Effector memory CD8-positive, alpha-beta T cell (primary cell): ENCODE measurements at regions not wholly inside any gene's neighbourhood (a gene's known extent, or its start where the extent isn't known, plus 50 kb on each side); places are given as distances from the start of the nearest gene placed in this dataset.

Experiments used
- ATAC-seq: fragments of 150-1000 bp; cut with Tn5 transposase; replicated peaks from 2 replicates; pipeline ENCODE4 v1.10.0; 2021; ENCODE audit warnings: mild to moderate bottlenecking, moderate library complexity
- DNase-seq, 3 experiments: peaks; one replicate each; pipeline ENCODE4 v3.0.0; 2021
- H3K27ac Mint-ChIP-seq, 2 donors: one replicate each; pipeline ENCODE4 v1.8.0; 2022; ENCODE audit warnings: mild to moderate bottlenecking in 2 of 2, mixed read lengths in 2 of 2, moderate library complexity in 2 of 2
- H3K27me3 Mint-ChIP-seq, 2 donors: one replicate each; pipeline ENCODE4 v1.8.0; 2022; ENCODE audit warnings: mixed read lengths in 2 of 2
- H3K36me3 Mint-ChIP-seq: one replicate; pipeline ENCODE4 v1.8.0; 2022; ENCODE audit warnings: mild to moderate bottlenecking, moderate library complexity, mixed read lengths; ENCODE audit not compliant: insufficient read depth
- H3K4me1 Mint-ChIP-seq, 2 donors: one replicate each; pipeline ENCODE4 v1.8.0; 2022; ENCODE audit warnings: low read depth in 2 of 2, mixed read lengths in 2 of 2
- H3K4me3 Mint-ChIP-seq, 2 donors: one replicate each; pipeline ENCODE4 v1.8.0; 2022; ENCODE audit warnings: mild to moderate bottlenecking in 2 of 2, mixed read lengths in 2 of 2, moderate library complexity in 2 of 2
- H3K9me3 Mint-ChIP-seq, 2 donors: one replicate each; pipeline ENCODE4 v1.8.0; 2022; ENCODE audit warnings: mixed read lengths in 2 of 2

- peaks cover 11 to 36% of the 10 kb centered on the region in 2 donors for H3K27me3 Mint-ChIP-seq
- H3K27ac Mint-ChIP-seq = no peak overlapping the region
- no peaks in the 10 kb centered on the region for H3K36me3 Mint-ChIP-seq
- H3K4me3 Mint-ChIP-seq = no peak overlapping the region
- no peak for DNase-seq
- H3K9me3 Mint-ChIP-seq = no peaks in the 10 kb centered on the region
- no peaks in the 10 kb centered on the region for H3K4me1 Mint-ChIP-seq
- no peak for ATAC-seq
These were observed 930.4 kb downstream of the TBC1D22A start for GRCh38 chr22:47692811-47693210.

- no peaks in the 10 kb centered on the region for H3K36me3 Mint-ChIP-seq
These were observed 928.9 kb downstream of the TBC1D22A start for GRCh38 chr22:47691152-47691895.

GRCh38 chr22:47690586-47690985 is 928.1 kb downstream of the TBC1D22A start:
- Mint-ChIP-seq H3K36me3 (no peaks in the 10 kb centered on the region), H3K27me3 (peaks cover 19 to 46% of the 10 kb centered on the region in 2 donors), H3K4me3 (no peak overlapping the region), H3K4me1 (no peaks in the 10 kb centered on the region), H3K9me3 (no peaks in the 10 kb centered on the region), H3K27ac (no peak overlapping the region)
- no peak for DNase-seq
- ATAC-seq = no peak

More at GRCh38 chr22:47691152-47691895, 928.9 kb downstream of the TBC1D22A start:
- no peak for ATAC-seq
- H3K4me1 Mint-ChIP-seq = no peaks in the 10 kb centered on the region
- no peak overlapping the region for H3K27ac Mint-ChIP-seq
- H3K4me3 Mint-ChIP-seq = no peak overlapping the region
- no peak for DNase-seq
- H3K27me3 Mint-ChIP-seq = peaks cover 15 to 40% of the 10 kb centered on the region in 2 donors
- no peaks in the 10 kb centered on the region for H3K9me3 Mint-ChIP-seq

GRCh38 chr22:47690166-47690565 is 927.7 kb downstream of the TBC1D22A start:
- ATAC-seq (no peak), DNase-seq (no peak)
- H3K36me3 Mint-ChIP-seq = no peaks in the 10 kb centered on the region
- H3K27me3 Mint-ChIP-seq = peaks cover 21 to 50% of the 10 kb centered on the region in 2 donors
- no peaks in the 10 kb centered on the region for H3K4me1 Mint-ChIP-seq
- no peak overlapping the region for H3K27ac Mint-ChIP-seq
- no peak overlapping the region for H3K4me3 Mint-ChIP-seq
- H3K9me3 Mint-ChIP-seq = no peaks in the 10 kb centered on the region

- Mint-ChIP-seq H3K27ac (no peak overlapping the region), H3K9me3 (peaks cover 3 to 11% of the 10 kb centered on the region in 2 donors), H3K4me1 (no peaks in the 10 kb centered on the region), H3K4me3 (no peak overlapping the region), H3K36me3 (no peaks in the 10 kb centered on the region), H3K27me3 (peaks cover 27 to 62% of the 10 kb centered on the region in 2 donors)
- DNase-seq (no peak), ATAC-seq (no peak)
These were observed 925.3 kb downstream of the TBC1D22A start for GRCh38 chr22:47687776-47688175.

- Mint-ChIP-seq H3K27ac (no peak overlapping the region), H3K9me3 (peaks cover 3 to 11% of the 10 kb centered on the region in 2 donors), H3K36me3 (no peaks in the 10 kb centered on the region), H3K4me3 (no peak overlapping the region), H3K27me3 (peaks cover 27 to 66% of the 10 kb centered on the region in 2 donors), H3K4me1 (no peaks in the 10 kb centered on the region)
- DNase-seq = no peak
- no peak for ATAC-seq
These were observed 924.9 kb downstream of the TBC1D22A start for GRCh38 chr22:47687346-47687655.

GRCh38 chr22:47686594-47687345 is 924.3 kb downstream of the TBC1D22A start:
- H3K4me3 Mint-ChIP-seq = no peak overlapping the region
- no peak for DNase-seq
- no peaks in the 10 kb centered on the region for H3K4me1 Mint-ChIP-seq
- H3K36me3 Mint-ChIP-seq = no peaks in the 10 kb centered on the region
- H3K27ac Mint-ChIP-seq = no peak overlapping the region
- no peak for ATAC-seq
- H3K27me3 Mint-ChIP-seq = peaks cover 27 to 71% of the 10 kb centered on the region in 2 donors
- peaks cover 3 to 11% of the 10 kb centered on the region in 2 donors for H3K9me3 Mint-ChIP-seq

- no peaks in the 10 kb centered on the region for H3K36me3 Mint-ChIP-seq
- H3K4me1 Mint-ChIP-seq = no peaks in the 10 kb centered on the region
- DNase-seq (no peak), ATAC-seq (no peak)
- H3K27ac Mint-ChIP-seq = no peak overlapping the region
- peaks cover 5 to 19% of the 10 kb centered on the region in 2 donors for H3K9me3 Mint-ChIP-seq
- H3K4me3 Mint-ChIP-seq = no peak overlapping the region
- H3K27me3 Mint-ChIP-seq = peaks cover 25 to 77% of the 10 kb centered on the region in 2 donors
These were observed 919.1 kb downstream of the TBC1D22A start for GRCh38 chr22:47681411-47682165.

GRCh38 chr22:47678636-47679287 is 916.3 kb downstream of the TBC1D22A start:
- Mint-ChIP-seq H3K9me3 (peaks cover 3 to 14% of the 10 kb centered on the region in 2 donors), H3K27ac (no peak overlapping the region), H3K36me3 (no peaks in the 10 kb centered on the region), H3K27me3 (peaks cover 10 to 54% of the 10 kb centered on the region in 2 donors), H3K4me1 (peaks cover 0 to 4% of the 10 kb centered on the region in 2 donors), H3K4me3 (no peak overlapping the region)
- no peak for ATAC-seq
- no peak for DNase-seq

GRCh38 chr22:47678048-47678447 is 915.6 kb downstream of the TBC1D22A start:
- Mint-ChIP-seq H3K27ac (no peak overlapping the region), H3K4me3 (no peak overlapping the region), H3K4me1 (peaks cover 0 to 4% of the 10 kb centered on the region in 2 donors), H3K36me3 (no peaks in the 10 kb centered on the region), H3K9me3 (peaks cover 2 to 8% of the 10 kb centered on the region in 2 donors), H3K27me3 (peaks cover 10 to 54% of the 10 kb centered on the region in 2 donors)
- ATAC-seq (no peak), DNase-seq (no peak)

GRCh38 chr22:47676685-47677084 is 914.2 kb downstream of the TBC1D22A start:
- H3K27ac Mint-ChIP-seq = no peak overlapping the region
- peaks cover 10 to 49% of the 10 kb centered on the region in 2 donors for H3K27me3 Mint-ChIP-seq
- DNase-seq (no peak), ATAC-seq (no peak)
- peaks cover 2 to 8% of the 10 kb centered on the region in 2 donors for H3K9me3 Mint-ChIP-seq
- no peak overlapping the region for H3K4me3 Mint-ChIP-seq
- no peaks in the 10 kb centered on the region for H3K36me3 Mint-ChIP-seq
- H3K4me1 Mint-ChIP-seq = peaks cover 0 to 4% of the 10 kb centered on the region in 2 donors

GRCh38 chr22:47674600-47674999 is 912.1 kb downstream of the TBC1D22A start:
- Mint-ChIP-seq H3K27me3 (peaks cover 13 to 31% of the 10 kb centered on the region in 2 donors), H3K36me3 (no peaks in the 10 kb centered on the region), H3K27ac (no peak overlapping the region), H3K4me1 (peaks cover 0 to 4% of the 10 kb centered on the region in 2 donors), H3K4me3 (no peak overlapping the region), H3K9me3 (peaks cover 0 to 3% of the 10 kb centered on the region in 2 donors)
- ATAC-seq = no peak
- DNase-seq = no peak

GRCh38 chr22:47673557-47673956 is 911.1 kb downstream of the TBC1D22A start:
- ATAC-seq = no peak
- no peak overlapping the region for H3K27ac Mint-ChIP-seq
- no peaks in the 10 kb centered on the region for H3K36me3 Mint-ChIP-seq
- peaks cover 0 to 4% of the 10 kb centered on the region in 2 donors for H3K4me1 Mint-ChIP-seq
- no peak overlapping the region for H3K4me3 Mint-ChIP-seq
- no peaks in the 10 kb centered on the region for H3K9me3 Mint-ChIP-seq
- peaks cover 7 to 28% of the 10 kb centered on the region in 2 donors for H3K27me3 Mint-ChIP-seq
- DNase-seq = no peak
